PFSK-1 (cell line): ENCODE measurements at regions not wholly inside any gene's neighbourhood (a gene's known extent, or its start where the extent isn't known, plus 50 kb on each side); places are given as distances from the start of the nearest gene placed in this dataset.

ENCODE experiments used
- FOXP2 ChIP-seq: optimal IDR thresholded peaks from 2 replicates; pipeline ENCODE3; 2011; ENCODE audit warnings: borderline replicate concordance, control low read depth, inconsistent platforms; ENCODE audit not compliant: insufficient read depth; ENCODE audit errors: extremely low read length, extremely low read depth
- POLR2AphosphoS5 ChIP-seq: IDR thresholded peaks from 2 replicates; pipeline ENCODE4 v1.6.1; 2012; ENCODE audit warnings: low read depth, mild to moderate bottlenecking, control low read depth, low read length, moderate library complexity
- REST ChIP-seq, 2 experiments: IDR thresholded peaks; 2 replicates each; pipeline versions ENCODE4 v1.6.1 to v1.8.0; 2011 to 2012; ENCODE audit warnings: low read depth in 2 of 2, low read length in 2 of 2, control low read depth in 1 of 2, inconsistent platforms in 1 of 2, mild to moderate bottlenecking in 1 of 2, moderate library complexity in 1 of 2; ENCODE audit not compliant: insufficient read depth in 1 of 2
- SIN3A ChIP-seq: IDR thresholded peaks from 2 replicates; pipeline ENCODE4 v1.6.1; 2012; ENCODE audit warnings: mild to moderate bottlenecking, low read length, moderate library complexity, borderline replicate concordance; ENCODE audit not compliant: insufficient read depth
- TAF1 ChIP-seq: IDR thresholded peaks from 2 replicates; pipeline ENCODE4 v1.6.1; 2012; ENCODE audit warnings: low read length, control low read depth, borderline replicate concordance; ENCODE audit not compliant: insufficient read depth

DNA sequence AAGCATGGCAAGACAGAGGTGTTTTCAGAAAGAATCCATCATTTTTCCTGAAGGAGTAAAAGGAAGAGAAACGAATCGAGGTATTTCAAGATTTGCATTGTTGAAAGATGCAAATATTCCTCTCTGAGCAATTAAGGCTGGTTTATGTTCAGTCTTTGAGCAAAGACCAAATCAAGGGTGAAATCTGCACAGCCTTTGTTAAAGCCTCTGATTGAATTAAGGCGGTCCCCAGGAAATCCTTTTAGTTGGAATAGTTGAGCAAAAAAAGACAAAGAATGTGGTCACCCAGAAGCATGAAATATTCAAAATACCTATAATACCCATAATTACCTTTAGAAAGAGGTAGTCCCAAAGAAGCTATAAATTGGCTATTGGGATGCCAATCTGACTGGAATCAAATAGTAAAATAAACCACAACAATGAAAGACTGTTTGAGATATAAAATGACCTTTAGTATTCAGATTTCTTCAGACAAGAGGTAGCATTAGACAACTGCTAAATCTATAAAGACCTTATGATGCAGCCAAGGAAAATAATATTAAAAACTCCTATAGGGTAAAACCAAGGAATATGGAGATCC lies 1218.1 kb downstream of the ROBO2 start:
- TF ChIP-seq REST (IDR thresholded peaks at IDR 0.05; ENCODE audit: insufficient read depth in 1 of 2, low read depth in 2 of 2, low read length in 2 of 2) (no peak), TAF1 (no peak), FOXP2 (no peak), POLR2AphosphoS5 (no peak), SIN3A (no peak)

GRCh38 chr3:78258798-78259197 lies 1218.9 kb downstream of the ROBO2 start:
- no peak for TF ChIP-seq FOXP2
- no peak for TF ChIP-seq SIN3A
- no peak for TF ChIP-seq REST (IDR thresholded peaks at IDR 0.05; ENCODE audit: insufficient read depth in 1 of 2, low read depth in 2 of 2, low read length in 2 of 2)
- TF ChIP-seq POLR2AphosphoS5: no peak
- no peak for TF ChIP-seq TAF1

GRCh38 chr3:78260388-78260787 lies 1220.5 kb downstream of the ROBO2 start:
- no peak for TF ChIP-seq SIN3A
- no peak for TF ChIP-seq TAF1
- no peak for TF ChIP-seq FOXP2
- TF ChIP-seq POLR2AphosphoS5: no peak
- no peak for TF ChIP-seq REST (IDR thresholded peaks at IDR 0.05; ENCODE audit: insufficient read depth in 1 of 2, low read depth in 2 of 2, low read length in 2 of 2)

GRCh38 chr3:78267235-78267634 lies 1227.3 kb downstream of the ROBO2 start:
- TF ChIP-seq POLR2AphosphoS5 (no peak), TAF1 (no peak), FOXP2 (no peak), REST (IDR thresholded peaks at IDR 0.05; ENCODE audit: insufficient read depth in 1 of 2, low read depth in 2 of 2, low read length in 2 of 2) (no peak), SIN3A (no peak)
